Cardiac muscle cell (in vitro differentiated cells and primary cell): ENCODE measurements at regions not wholly inside any gene's neighbourhood (a gene's known extent, or its start where the extent isn't known, plus 50 kb on each side); places are given as distances from the start of the nearest gene placed in this dataset.

Source experiments
- DNase-seq, 2 donors: peaks; one replicate each; pipeline versions ENCODE4 v3.0.0 to v3.0.0-alpha.2; 2010 to 2017; ENCODE audit warnings: low read depth in 1 of 2, low spot score in 1 of 2
- H3K27ac ChIP-seq: fragments of 200-600 bp; sonication (generic); 2 replicates; pipeline ENCODE4 v1.5.1; 2016
- H3K27me3 ChIP-seq: fragments of 200-600 bp; sonication (generic); 2 replicates; pipeline ENCODE4 v1.6.0; 2016; ENCODE audit warnings: control low read depth
- H3K36me3 ChIP-seq: fragments of 200-600 bp; sonication (generic); 2 replicates; pipeline ENCODE4 v1.5.1; 2016; ENCODE audit warnings: control low read depth
- H3K4me1 ChIP-seq: fragments of 200-600 bp; sonication (generic); 2 replicates; pipeline ENCODE4 v1.8.1; 2017; ENCODE audit warnings: low read depth, mild to moderate bottlenecking, mixed run types
- H3K4me3 ChIP-seq: fragments of 200-600 bp; sonication (generic); 2 replicates; pipeline ENCODE4 v1.5.1; 2016; ENCODE audit warnings: mild to moderate bottlenecking
- H3K9me3 ChIP-seq: fragments of 200-600 bp; sonication (generic); 2 replicates; pipeline ENCODE4 v1.5.1; 2017; ENCODE audit warnings: low read depth, mild to moderate bottlenecking, control low read depth
- TF ChIP-seq, protein P1 (sequence below): IDR thresholded peaks from 2 replicates; pipeline ENCODE4 v1.5.1; 2012; ENCODE audit warnings: low read depth, mild to moderate bottlenecking, low read length

DNA sequence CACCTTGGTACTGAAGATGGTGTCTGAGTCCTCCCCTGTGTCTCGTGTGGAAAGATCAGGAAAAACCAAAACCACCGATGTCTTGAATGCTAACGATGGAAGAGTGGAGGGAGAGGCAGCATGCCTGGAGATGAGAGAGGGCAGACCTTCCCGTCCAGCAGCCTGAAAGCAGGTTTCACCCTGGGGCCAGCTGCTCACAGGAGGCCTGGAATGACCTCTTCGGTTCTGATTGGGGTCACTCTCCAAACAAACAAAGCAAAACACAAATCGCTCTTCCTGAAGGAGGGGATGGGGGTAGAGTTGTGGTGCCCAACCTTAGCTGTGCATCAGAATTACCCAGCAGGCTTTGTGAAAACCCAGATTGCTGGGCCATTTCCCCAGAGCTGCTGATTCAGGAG lies 142.3 kb upstream of the SOX1 start:
- Histone ChIP-seq H3K4me3 (no peak overlapping the region), H3K36me3 (no peaks in the 10 kb centered on the region), H3K9me3 (no peaks in the 10 kb centered on the region), H3K27ac (no peak overlapping the region), H3K27me3 (peaks cover 46% of the 10 kb centered on the region), H3K4me1 (no peaks in the 10 kb centered on the region)
- TF ChIP-seq, protein P1, sequence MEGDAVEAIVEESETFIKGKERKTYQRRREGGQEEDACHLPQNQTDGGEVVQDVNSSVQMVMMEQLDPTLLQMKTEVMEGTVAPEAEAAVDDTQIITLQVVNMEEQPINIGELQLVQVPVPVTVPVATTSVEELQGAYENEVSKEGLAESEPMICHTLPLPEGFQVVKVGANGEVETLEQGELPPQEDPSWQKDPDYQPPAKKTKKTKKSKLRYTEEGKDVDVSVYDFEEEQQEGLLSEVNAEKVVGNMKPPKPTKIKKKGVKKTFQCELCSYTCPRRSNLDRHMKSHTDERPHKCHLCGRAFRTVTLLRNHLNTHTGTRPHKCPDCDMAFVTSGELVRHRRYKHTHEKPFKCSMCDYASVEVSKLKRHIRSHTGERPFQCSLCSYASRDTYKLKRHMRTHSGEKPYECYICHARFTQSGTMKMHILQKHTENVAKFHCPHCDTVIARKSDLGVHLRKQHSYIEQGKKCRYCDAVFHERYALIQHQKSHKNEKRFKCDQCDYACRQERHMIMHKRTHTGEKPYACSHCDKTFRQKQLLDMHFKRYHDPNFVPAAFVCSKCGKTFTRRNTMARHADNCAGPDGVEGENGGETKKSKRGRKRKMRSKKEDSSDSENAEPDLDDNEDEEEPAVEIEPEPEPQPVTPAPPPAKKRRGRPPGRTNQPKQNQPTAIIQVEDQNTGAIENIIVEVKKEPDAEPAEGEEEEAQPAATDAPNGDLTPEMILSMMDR = no peak
- no peak for DNase-seq

GRCh38 chr13:111925146-111925875 lies 141.6 kb upstream of the SOX1 start:
- Histone ChIP-seq H3K9me3 (no peaks in the 10 kb centered on the region), H3K36me3 (no peaks in the 10 kb centered on the region), H3K4me3 (no peak overlapping the region), H3K27ac (no peak overlapping the region), H3K27me3 (peaks cover 46% of the 10 kb centered on the region), H3K4me1 (no peaks in the 10 kb centered on the region)
- DNase-seq = no peak
- TF ChIP-seq, protein P1 = no peak

DNA sequence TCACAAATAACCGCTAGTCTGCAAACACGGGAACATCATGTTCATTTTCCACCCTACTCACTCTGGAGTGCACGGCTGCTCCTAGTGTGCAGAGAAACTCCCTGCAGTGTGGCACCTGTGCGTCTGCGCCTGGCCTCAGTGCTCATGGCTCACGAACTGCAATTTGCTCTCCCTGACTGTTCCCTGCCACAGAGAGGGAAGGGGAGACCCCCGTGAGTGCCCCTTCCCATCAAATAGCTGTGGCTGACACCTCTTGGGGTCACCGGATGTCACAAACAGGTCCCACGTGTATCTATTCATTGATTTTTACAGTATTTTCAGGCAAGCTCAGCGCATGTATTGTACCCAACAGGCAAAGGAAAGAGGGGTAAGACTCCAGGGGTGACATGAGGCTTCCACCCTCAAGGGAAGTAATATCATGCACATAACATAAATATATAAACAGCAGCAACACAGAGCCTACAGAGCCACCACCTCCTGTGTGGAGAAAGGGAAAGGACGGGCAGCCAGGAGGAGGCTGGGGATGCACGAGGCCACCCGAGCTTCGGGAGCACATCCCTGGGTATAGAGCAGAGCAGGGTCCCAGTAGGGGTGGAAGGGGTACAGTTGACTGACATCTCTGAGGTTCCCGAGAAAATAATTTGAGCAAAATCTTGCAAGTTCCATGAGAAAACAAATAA lies 140.3 kb upstream of the SOX1 start:
- Histone ChIP-seq H3K36me3 (no peaks in the 10 kb centered on the region), H3K9me3 (no peaks in the 10 kb centered on the region), H3K4me3 (no peak overlapping the region), H3K27ac (no peak overlapping the region), H3K4me1 (no peaks in the 10 kb centered on the region), H3K27me3 (peaks cover 36% of the 10 kb centered on the region)
- TF ChIP-seq, protein P1 = no peak
- no peak for DNase-seq

GRCh38 chr13:111927181-111927540 lies 139.8 kb upstream of the SOX1 start:
- H3K36me3 ChIP-seq = no peaks in the 10 kb centered on the region
- H3K9me3 ChIP-seq = no peaks in the 10 kb centered on the region
- peaks cover 30% of the 10 kb centered on the region for H3K27me3 ChIP-seq
- no peak overlapping the region for H3K4me3 ChIP-seq
- no peak for DNase-seq
- H3K27ac ChIP-seq = no peak overlapping the region
- TF ChIP-seq, protein P1 = no peak
- H3K4me1 ChIP-seq = no peaks in the 10 kb centered on the region

DNA sequence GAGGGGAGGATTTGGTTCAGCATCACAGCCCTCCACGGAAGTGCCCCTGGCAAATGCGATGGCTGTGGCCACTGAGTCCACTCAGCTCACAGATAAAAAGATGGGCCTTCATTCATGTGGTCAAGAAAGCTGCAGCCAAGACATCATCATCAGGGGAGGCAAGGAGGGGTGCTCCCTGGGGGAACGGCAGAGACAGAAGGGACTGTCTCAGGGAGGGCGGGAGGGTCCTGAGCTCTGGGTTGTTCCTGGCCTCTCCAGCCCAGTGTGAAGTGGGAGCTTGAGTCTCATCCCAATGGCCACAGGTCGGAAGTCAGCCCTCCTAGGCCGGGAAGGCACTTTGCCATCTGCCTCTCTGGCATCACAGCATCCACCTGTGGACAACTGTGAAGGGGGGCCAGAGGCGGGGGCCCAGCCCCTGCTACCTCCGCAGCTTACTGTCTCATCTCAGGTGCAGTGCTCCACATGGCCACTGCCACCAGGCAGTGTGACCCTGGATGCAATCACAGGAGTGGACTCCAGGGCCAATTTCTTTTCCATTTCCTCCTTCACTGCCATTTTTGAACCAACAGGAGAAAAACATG lies 137.8 kb upstream of the SOX1 start:
- Histone ChIP-seq H3K36me3 (no peaks in the 10 kb centered on the region), H3K27ac (no peak overlapping the region), H3K4me3 (no peak overlapping the region), H3K9me3 (no peaks in the 10 kb centered on the region), H3K4me1 (no peaks in the 10 kb centered on the region), H3K27me3 (peaks cover 23% of the 10 kb centered on the region)
- TF ChIP-seq, protein P1 = no peak
- no peak for DNase-seq
